MV-4-11 (cell line): ENCODE measurements at regions not wholly inside any gene's neighbourhood (a gene's known extent, or its start where the extent isn't known, plus 50 kb on each side); places are given as distances from the start of the nearest gene placed in this dataset.

Experiments used
- DNase-seq: peaks from one replicate; lab custom pipeline; 2025; lab: John Stamatoyannopoulos, UW

GRCh38 chr11:45473341-45473895 is 187.3 kb upstream of the SYT13 start:
- no peak for DNase-seq

GRCh38 chr11:45472716-45473317 is 186.7 kb upstream of the SYT13 start:
- DNase-seq = no peak

DNA sequence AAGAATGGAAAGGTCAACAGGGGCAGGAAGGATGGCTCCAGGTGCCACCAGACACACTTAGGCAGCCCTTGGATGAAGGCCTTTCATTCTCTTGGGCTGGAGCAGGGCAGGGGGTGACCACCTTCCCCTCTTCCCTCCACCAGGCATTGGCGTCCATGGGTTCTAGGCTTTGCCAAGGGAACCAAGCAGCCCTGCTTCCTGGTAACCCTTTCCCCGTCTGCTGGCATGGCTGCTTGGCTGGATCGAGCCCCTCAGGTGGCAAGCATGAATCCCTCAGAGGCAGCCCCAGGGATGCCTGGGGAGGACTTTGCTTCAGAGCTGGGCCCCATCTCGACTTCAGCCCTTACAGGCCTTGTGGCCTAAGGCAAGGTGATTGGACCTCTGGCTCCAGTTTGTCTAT is 185.1 kb upstream of the SYT13 start:
- no peak for DNase-seq

DNA sequence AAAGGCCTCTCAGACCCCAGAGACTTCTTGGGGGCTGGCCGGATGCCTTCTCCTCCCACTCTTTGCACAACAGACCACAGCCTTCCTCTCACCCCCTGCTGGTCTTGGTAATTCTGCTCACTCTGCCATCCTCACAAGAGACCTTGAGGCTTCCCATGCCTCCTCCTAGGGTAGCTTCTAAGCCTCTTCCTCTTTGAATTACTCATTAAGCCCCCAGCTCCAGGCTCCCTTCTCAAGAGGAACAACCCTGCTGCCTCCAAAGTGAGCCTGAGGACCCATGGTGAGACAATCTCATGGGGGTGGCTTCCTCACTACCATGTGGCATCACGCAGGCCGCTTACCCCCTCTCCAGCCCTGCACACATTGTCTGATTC is 184.6 kb upstream of the SYT13 start:
- peak; percentile 55 for DNase-seq

- no peak for DNase-seq
Observed at GRCh38 chr11:45470151-45470793, 184.1 kb upstream of the SYT13 start.

DNA sequence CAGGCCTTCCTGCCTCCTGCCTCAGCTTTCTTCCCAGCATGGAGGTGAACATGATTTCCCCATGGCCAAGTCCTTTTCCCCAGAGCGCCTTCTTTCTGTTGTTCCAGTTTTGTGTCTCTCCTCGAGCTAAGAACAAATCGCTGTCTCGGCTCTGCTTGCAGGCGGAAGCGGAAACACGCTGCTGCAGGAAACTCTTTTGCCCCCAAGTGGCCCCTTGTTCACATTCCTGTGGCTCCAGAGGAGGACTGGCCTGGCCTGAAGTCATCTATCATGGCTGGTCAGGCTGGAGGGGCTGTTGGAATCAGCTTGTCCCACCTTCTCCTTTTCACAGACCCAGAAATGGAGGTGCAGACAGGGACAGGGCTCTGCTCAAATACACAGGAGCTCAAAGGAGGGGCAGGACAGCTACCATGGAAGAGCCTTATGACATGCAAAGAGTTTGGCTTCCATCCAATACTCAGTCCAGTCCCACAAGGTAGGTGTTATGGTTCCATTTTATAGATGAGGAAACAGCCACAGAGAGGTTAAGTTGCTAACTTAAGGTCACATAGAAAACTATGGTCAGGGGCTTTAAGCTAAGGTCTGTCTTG is 182.2 kb upstream of the SYT13 start:
- no peak for DNase-seq

DNA sequence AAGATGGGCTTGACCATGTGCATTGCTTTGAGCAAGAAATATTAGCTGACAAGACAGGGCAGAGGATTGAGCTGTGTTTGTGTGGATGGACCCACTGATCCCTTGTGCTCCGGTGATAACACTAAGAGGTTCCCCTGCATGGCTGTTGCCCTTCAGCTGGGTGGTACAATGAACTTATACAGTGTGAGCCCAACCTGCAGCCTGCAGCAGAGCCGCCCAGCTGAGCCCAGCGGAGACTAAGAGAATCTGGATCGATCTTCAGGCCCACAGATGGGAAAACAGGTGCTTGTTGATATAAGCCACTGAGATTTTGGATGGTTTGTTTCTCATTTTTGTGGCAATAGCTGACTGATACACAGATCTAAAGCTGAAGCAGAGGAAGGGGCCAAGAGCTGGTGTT is 177.4 kb upstream of the SYT13 start:
- DNase-seq = no peak

DNA sequence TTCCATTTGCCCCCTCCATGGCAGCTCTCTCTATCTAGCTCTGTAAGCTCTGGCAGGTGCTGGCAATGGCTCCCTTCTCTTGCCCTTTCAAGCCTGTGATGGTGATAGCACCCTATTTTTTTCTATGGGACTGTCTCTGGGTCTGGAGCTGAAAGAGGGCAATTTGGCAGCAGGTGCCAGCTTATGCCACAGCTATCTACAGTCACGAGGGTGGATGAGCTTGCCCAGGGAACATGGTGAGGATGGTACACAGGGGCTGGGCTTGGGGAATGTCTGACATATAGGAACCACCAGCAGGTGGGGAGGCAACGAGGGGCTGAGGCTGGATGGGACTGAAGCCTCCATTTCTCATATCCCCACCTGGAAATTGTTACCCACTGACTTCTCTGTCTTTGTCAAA is 175.4 kb upstream of the SYT13 start:
- no peak for DNase-seq

GRCh38 chr11:45459491-45459890 is 173.3 kb upstream of the SYT13 start:
- DNase-seq = peak; percentile 49

DNA sequence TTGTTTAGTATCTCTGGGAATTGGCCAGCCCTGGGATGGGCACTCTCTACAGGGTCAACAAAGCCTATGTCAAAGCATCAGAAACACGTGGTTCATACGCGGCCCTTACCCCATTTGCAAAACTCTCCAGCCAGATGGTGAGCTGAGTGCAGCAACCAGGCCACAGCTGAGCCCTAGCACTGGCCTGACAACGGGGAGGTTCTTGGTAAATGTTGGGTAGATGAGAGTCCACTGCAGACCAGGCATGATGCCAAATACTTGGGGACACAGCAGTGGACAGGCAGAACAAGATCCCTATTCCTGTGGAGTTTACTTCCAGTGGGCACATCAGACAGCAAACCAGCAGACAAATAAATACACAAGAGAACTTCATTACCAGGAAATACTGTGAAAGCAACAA is 172.1 kb upstream of the SYT13 start:
- DNase-seq = no peak

- DNase-seq = peak; percentile 91
Observed at GRCh38 chr11:45457649-45458048, 171.5 kb upstream of the SYT13 start.

- DNase-seq = no peak
Observed at GRCh38 chr11:45456686-45457085, 170.5 kb upstream of the SYT13 start.

GRCh38 chr11:45455536-45455935 is 169.4 kb upstream of the SYT13 start:
- no peak for DNase-seq

- DNase-seq = no peak
Observed at GRCh38 chr11:45454917-45455401, 168.8 kb upstream of the SYT13 start.

GRCh38 chr11:45453721-45454120 is 167.6 kb upstream of the SYT13 start:
- no peak for DNase-seq

DNA sequence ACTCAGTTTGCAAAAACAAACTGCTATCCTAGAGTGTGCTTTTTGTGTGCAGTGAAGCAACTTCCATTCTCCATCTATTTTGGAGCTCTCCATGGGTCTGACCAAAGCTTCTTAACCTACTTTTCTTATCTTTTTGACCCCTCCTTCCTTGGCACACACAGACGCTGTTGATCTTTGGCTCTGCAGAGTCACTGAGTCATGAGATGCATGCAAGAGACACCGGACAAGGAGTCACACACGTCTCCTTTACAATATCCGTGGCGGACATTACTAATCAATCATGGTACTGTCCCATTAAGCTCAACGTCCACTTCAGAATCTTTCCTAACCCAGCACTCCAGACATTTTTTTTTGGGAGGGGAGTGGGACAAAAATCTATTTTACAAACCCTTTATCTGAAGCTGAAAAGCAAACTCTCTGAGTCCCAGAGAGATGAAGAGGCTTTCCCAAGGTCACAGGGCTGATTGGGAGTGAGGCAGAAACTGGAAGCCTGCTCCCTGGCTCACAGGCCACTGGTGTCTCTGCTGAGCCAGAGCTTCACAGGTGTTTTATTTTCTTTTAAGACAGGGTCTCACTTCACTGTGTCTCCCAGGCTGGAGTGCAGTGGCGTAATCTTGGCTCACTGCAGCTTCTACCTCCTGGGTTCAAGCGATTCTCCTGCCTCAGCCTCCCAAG is 165.8 kb upstream of the SYT13 start:
- DNase-seq = no peak

GRCh38 chr11:45450189-45450588 is 164.0 kb upstream of the SYT13 start:
- DNase-seq = no peak

GRCh38 chr11:45449036-45449601 is 163.0 kb upstream of the SYT13 start:
- peak; percentile 3 for DNase-seq

- DNase-seq = no peak
Observed at GRCh38 chr11:45448561-45448960, 162.4 kb upstream of the SYT13 start.

- no peak for DNase-seq
Observed at GRCh38 chr11:45446998-45447397, 160.9 kb upstream of the SYT13 start.

GRCh38 chr11:45446434-45446833 is 160.3 kb upstream of the SYT13 start:
- no peak for DNase-seq

GRCh38 chr11:45444796-45445195 is 158.7 kb upstream of the SYT13 start:
- no peak for DNase-seq
